Cardiac septum (tissue), 1 donor: ENCODE measurements at regions not wholly inside any gene's neighbourhood (a gene's known extent, or its start where the extent isn't known, plus 50 kb on each side); places are given as distances from the start of the nearest gene placed in this dataset.

Experiments used
- DNase-seq: peaks from one replicate; pipeline ENCODE4 v3.0.0-alpha.2; 2020; ENCODE audit warnings: low spot score
- intact Hi-C: fragments of 100-400 bp; cut with DNase I; formaldehyde crosslinking; loops from one replicate; pipeline ENCODE4 v1.14.0; 2022
- donor health status: DM: no; HTN: no; CAD: no.

GRCh38 chr13:79098596-79098995 lies 307.5 kb downstream of the RBM26 start:
- DNase-seq: no peak
- intact Hi-C loops: no loop called here

- intact Hi-C loops: no loop called here
- DNase-seq: no peak
Measured at GRCh38 chr13:79097201-79097600, 308.9 kb downstream of the RBM26 start.

GRCh38 chr13:79096099-79096498 lies 310.0 kb downstream of the RBM26 start:
- intact Hi-C loops: no loop called here
- DNase-seq: no peak

- DNase-seq: no peak
- intact Hi-C loops: no loop called here
Measured at GRCh38 chr13:79090552-79091124, 315.4 kb downstream of the RBM26 start.

DNA sequence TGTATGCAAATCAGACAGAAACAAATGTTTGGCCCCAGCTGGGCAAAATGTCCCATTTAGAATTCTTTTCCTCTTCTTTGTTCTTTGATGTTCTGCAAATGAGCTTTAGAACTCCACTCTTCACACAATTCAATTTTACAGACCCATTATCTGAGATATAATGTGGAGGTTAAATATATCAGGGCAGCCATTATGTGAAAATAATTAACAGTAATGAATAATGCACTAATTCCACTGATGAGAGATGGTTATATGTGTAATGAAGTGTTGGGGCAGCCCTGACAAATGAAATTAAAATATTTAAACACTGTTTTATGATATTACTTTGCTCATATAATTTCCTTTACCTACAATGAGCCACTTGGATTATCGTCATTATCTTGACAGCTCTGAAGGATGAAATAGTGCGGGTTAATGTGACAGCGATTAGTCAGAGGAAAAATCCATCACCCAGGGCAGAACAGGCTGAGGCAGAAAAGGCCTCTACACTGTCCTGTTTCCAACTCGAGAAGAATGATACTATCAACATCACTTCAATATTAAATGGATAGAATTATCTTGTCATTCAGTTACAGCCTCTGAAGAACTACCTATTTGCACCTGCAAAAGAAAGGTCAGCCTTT lies 321.1 kb downstream of the RBM26 start:
- intact Hi-C loops: no loop called here
- DNase-seq: no peak

DNA sequence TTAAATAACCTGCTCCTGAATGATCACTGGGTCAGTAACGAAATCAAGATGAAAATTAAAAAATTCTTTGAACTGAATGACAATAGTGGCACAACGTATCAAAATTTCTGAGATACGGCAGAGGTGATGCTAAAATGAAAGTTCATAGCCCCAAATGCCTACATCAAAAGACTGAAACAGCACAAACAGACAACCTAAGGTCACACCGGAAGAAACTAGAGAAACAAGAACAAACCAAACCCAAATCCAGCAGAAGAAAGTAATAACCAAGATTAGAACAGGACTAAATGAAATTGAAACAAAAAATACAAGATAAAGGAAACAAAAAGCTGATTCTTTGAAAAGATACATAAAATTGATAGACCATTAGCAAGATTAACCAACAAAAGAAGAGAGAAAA lies 324.1 kb downstream of the RBM26 start:
- intact Hi-C loops: no loop called here
- no peak for DNase-seq

GRCh38 chr13:79079351-79079839 lies 326.7 kb downstream of the RBM26 start:
- no peak for DNase-seq
- intact Hi-C loops: no loop called here

DNA sequence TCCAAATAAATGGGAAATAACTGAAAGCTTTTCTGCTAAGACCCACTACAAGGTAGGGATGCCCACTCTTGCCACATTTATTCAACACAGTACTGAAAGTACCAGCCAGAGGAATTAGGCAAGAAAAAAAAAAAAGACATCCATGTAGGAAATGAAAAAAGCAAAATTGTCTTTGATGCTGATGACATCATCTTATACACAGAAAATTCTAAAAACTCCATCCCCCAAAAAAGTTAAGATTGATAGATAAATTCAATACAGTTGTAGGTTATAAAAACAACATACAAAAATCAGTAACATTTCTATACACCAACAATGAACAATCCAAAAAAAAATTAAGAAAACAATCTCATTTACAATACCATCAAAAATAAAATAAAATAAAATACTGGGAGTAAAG lies 330.4 kb downstream of the RBM26 start:
- intact Hi-C loops: no loop called here
- DNase-seq: no peak

GRCh38 chr13:79070343-79070974 lies 335.6 kb downstream of the RBM26 start:
- DNase-seq: no peak
- intact Hi-C loops: no loop called here

DNA sequence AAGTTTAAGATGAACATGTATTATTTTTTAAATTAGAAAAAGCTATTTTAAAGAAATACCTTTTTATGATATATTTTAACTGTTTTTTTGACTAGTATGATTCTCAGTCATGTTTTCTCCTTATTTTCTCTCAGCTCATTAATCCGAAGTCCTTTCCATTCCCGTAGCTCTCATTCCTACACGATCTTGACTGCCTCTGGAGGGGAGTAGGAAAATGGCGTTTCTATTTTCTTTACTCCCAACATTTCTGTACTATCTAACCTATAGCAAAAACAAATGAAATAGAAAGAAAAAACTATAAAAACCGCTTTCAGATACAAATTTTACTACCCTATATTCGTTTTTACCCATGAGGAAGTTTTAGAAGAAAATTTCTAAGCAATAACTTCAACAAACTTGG lies 343.8 kb downstream of the RBM26 start:
- DNase-seq: no peak
- intact Hi-C loops: no loop called here

DNA sequence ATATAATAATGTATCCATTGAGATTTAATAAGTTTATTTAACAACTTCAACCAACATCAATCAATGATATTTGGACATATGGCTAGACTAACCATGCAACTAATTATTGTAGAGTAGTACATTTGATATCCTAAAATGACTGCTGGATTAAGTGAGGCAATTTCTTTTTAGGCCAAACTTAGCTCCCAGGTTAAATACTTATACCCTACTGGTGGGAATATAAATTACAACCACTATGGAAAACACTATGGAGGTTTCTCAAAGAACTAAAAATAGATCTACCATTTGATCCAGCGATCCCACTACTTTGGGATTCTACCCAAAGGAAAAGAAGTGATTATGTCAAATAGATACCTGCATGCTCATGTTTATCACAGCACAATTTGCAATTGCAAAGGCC lies 345.8 kb downstream of the RBM26 start:
- intact Hi-C loops: no loop called here
- no peak for DNase-seq

GRCh38 chr13:79056706-79057105 lies 349.3 kb downstream of the RBM26 start:
- intact Hi-C loops: no loop called here
- no peak for DNase-seq

- intact Hi-C loops: no loop called here
- no peak for DNase-seq
Measured at GRCh38 chr13:79051472-79051871, 354.6 kb downstream of the RBM26 start.

- intact Hi-C loops: no loop called here
- DNase-seq: no peak
Measured at GRCh38 chr13:79044415-79044814, 361.6 kb downstream of the RBM26 start.

DNA sequence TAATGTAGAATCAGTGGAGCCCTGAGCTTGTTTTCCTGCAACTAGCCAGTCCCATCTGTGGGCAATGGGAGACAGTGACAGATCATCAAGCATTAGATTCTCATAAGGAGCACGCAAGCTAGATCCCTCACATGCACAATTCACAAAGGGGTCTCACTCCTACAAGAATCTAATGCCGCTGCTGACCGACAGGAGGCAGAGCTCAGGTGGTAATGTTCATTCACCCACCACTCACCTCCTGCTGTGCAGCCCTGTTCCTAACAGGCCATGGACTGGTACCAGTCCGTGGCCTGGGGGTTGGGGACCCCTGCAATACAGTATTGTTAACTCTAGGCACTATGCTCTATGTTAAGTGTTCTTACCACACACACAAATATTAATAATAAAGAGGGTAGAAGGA lies 362.8 kb downstream of the RBM26 start:
- intact Hi-C loops: no loop called here
- DNase-seq: no peak

GRCh38 chr13:79037197-79037596 lies 368.9 kb downstream of the RBM26 start:
- intact Hi-C loops: no loop called here
- DNase-seq: no peak

DNA sequence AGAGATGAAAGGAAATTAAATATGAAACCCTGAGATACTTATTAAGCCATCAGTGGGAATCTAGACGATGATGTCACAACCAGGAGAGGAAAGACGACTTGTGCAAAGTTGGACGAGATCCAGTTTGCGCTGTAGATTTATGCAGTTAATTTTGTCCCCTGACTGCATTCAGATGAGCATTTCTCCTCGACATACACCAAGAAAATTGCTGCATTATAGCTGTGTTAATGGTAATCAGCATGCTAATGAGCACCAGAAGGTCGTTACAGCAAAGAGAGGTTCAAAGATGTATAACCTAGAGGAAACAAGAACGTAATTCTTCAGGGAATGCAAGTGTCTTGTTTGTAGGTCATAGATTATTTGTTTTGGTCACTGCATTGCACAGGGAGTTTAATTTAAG lies 371.7 kb downstream of the RBM26 start:
- no peak for DNase-seq
- intact Hi-C loops: no loop called here

DNA sequence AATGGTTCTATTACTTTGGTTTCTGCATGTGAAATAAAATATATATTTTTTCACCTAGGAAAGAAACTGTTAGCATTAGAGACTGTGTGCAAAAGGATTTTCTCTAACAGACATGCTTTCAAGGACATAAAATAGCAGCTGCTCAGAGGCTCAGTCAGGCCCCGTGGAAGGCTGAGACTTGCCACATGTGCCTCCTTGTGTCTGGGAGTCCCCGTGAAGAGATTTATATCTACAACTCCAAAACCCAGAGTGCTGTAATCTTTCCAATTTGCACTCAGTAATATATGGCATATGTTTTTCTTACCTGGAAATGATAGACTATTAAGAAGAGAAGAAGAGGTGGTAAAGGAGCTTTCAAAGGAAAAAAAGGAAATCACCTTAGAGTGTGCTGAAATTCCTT lies 371.6 kb upstream of the OBI1 start:
- intact Hi-C loops: no loop called here
- DNase-seq: no peak

- intact Hi-C loops: no loop called here
- no peak for DNase-seq
Measured at GRCh38 chr13:79018166-79018565, 359.2 kb upstream of the OBI1 start.

DNA sequence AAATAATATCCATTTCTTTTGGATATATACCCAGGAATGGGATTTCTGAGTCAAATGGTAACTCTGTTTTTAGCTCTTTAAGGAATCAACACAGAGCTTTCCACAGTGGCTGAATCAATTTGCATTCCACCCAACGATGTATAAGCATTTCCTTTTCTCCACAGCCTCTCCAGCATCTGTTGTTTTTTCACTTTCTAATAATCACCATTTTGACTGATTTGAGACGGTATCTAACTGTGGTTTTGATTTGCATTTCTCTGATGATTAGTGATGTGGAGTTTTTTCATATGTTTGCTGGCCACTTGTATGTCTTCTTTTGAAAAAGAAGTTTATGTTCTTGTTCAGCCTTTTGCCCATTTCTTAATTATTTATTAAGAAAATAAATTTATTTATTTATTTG lies 352.2 kb upstream of the OBI1 start:
- no peak for DNase-seq
- intact Hi-C loops: no loop called here
